Muscle of back (tissue), 3 donors: ENCODE measurements at regions not wholly inside any gene's neighbourhood (a gene's known extent, or its start where the extent isn't known, plus 50 kb on each side); places are given as distances from the start of the nearest gene placed in this dataset.

Experiments
- DNase-seq, 3 donors: peaks; one replicate each; pipeline versions ENCODE4 v3.0.0 to v3.0.0-alpha.2; 2013

GRCh38 chr22:34150023-34150422 lies 229.7 kb upstream of the LARGE1 start:
- DNase-seq = no peak

DNA sequence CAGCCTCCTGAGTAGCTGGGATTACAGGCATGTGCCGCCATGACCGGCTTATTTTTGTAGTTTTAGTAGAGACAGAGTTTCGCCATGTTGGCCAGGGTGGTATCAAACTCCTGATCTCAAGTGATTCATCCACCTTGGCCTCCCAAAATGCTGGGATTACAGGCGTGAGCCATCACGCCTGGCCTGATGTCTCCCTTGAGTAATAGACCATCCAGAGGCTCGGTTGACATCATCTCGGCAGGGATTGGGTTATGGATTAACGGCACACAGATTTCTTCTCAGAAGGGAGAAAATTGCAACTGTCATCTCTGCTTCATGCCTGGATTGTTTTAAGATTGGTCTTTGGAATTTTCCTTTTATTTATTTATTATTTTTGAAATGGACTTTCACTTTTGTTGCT lies 239.2 kb upstream of the LARGE1 start:
- no peak for DNase-seq

DNA sequence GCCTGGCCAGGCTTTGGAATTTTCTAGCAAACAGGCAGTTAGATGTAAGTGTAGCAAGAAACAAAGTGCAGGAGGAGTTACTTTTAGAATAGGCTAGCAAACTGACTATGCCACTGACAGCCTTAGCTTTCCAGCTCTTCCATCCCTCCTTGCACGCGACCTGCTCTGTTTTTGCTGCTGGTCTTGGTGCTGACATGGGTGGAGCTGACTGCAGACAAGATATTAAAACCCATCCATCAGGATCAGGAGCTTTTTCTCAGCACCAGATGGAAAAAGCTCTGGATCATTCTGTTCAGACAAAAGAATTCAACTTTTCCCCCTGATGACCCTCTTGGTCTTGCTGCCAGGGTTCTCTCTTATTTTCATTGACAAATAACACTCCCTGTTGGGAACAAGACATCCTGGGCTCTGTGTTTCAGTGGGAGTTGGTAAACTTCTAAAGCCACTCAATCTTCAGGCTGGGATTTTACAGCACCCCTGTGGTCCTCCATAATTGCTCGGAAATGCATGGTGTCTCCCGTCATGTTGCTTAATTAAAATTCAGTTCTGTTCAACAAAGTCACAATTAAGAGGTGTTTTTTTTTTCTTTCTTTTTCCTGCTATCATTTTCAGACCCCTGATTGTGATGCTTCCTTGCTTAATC lies 240.0 kb upstream of the LARGE1 start:
- DNase-seq = no peak

GRCh38 chr22:34161431-34162123 lies 241.3 kb upstream of the LARGE1 start:
- DNase-seq = no peak

DNA sequence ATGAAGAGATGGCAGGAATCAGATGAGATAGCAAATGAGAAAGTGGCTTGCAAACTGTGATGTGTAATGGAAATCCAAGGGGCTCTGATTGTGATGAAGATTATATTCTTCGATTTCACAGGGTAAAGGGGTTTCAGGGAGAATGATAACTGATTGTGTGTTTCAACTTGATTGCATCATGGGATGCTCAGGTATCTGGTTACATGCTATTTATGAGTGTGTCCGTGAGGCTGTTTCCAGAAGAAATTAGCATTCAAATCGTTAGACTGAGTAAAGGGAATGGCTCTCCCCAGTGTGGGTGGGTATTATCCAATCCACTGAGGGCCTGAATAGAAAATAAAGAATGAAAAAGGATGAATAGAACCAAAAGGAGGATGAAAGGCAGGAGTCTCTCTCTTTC lies 278.7 kb upstream of the LARGE1 start:
- DNase-seq = no peak

GRCh38 chr22:34210301-34210700 lies 290.0 kb upstream of the LARGE1 start:
- DNase-seq = no peak

- DNase-seq = no peak
These were observed 294.1 kb upstream of the LARGE1 start for GRCh38 chr22:34214372-34214771.

DNA sequence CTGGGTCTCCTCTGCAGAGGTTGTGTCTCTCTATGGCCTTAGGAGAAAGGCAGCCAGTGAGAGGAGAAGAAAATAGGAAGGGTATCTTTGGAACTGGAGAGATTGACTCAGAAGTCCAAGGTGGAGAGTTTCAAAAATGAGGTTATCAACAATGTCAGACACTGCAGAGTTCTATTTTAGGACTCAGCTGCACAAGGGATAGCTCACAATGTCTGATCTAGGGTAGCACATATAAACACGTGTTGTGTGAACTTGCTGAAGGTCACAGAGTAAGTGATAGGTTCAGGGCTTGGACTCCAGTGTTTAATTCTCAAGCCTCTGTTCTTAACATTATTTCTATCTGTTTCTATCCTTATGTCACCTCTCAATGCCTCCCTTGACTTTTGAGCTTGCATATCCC lies 305.0 kb upstream of the LARGE1 start:
- no peak for DNase-seq

- peak; percentile 5 to 37 (median 13) for DNase-seq
These were observed 316.3 kb upstream of the LARGE1 start for GRCh38 chr22:34236527-34236926.

DNA sequence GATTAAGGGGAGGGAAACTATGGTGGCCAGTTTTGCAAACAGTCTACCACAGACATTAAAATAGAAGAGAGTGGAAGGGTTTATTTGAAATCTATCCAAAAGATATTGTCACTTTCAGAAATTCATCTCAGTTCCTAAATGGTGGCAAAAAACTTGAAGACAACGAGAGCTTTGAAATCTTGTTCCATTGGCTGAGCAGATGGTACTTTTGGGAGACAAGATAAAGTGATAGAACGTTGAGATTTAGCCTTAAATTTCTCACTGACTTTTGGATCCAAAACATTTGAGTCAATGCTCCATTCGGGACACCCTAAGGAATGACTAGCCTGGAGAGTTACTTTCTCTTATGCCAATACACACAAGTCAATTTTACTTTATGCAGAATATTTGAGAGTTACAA lies 319.1 kb upstream of the LARGE1 start:
- no peak for DNase-seq

GRCh38 chr22:34243023-34243422 lies 322.7 kb upstream of the LARGE1 start:
- DNase-seq = no peak

DNA sequence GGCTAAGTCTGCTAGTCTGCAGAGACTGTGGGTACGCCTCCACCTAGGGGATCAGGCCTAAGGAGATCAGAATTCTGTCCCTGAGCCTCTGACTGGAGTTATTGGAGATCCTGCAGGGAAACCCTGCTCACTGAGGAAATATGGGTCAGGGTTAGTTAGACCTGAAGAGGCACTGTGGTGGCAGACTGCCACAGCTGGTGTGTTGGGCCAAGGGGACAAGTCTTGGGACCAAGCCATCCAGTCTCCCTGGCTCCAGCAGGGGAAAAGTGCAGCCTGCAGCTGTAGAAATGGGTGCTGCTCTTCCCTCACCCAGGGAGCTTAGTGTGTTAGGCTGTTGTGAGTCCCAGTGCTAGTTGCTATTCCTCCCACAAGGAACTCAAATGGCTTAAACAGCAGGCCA lies 334.8 kb upstream of the LARGE1 start:
- DNase-seq = no peak

DNA sequence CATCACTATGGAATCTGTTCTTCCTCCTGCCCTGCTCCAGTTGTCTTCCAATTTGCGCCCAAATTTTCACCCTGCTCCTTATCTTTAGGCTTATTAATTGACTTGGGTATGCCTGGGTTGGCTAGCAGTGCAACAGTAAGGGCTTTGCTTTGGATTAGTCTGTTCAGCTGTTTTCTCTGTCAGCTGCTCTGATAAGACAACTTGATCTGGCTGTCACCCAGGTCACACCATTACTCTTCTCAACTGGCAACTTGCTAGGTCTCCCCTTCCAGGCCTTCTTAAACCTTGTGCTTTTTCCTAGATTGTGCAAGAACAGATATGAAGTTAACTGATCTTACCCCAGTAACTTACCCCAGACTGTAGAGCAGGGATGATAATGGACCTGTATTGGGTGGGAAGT lies 357.8 kb upstream of the LARGE1 start:
- DNase-seq = peak in 1 of 3 donors; percentile 8

- no peak for DNase-seq
These were observed 361.5 kb upstream of the LARGE1 start for GRCh38 chr22:34281738-34282137.

DNA sequence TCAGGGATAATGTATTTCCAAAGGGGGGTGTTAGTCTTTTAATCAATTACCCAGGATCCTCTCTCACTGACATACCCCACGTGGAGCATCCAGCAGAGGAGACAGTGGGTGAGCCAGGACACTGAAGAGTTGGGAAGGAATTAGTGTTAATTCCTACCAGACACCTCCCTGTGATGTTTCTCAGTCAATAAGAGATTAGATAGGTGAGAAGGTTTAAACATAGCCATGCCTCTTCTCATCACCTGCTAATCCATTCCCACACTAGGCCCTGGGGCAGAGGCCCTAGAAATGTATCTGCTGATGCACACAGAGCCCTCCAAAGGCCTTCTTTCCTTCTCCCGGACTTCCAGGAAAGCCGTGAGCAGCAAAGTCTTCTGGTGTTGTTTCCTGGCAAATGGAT lies 363.6 kb upstream of the LARGE1 start:
- no peak for DNase-seq

GRCh38 chr22:34293324-34293723 lies 373.0 kb upstream of the LARGE1 start:
- DNase-seq = no peak

- no peak for DNase-seq
These were observed 374.2 kb upstream of the LARGE1 start for GRCh38 chr22:34294476-34294875.

DNA sequence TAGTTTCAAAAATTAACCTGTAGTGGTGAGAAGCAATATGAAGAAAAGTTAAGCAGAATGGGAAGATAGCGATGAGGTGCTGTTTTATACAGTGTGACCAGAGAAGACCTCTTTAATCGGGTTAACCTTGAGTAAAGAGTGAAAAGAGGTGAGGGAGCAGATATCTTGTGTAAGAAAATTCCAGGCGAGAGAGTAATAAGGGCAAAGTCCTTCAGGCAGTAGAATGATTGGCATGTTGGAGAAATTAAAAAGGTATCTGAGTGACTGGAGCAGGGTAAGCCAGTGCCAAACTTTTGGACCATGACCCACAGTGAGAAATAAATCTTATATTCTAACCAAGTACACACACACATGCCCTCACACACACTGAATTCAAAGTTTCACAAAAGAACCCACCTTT lies 374.7 kb upstream of the LARGE1 start:
- DNase-seq = no peak

- no peak for DNase-seq
These were observed 376.2 kb upstream of the LARGE1 start for GRCh38 chr22:34296461-34296860.

GRCh38 chr22:34297536-34298120 lies 377.4 kb upstream of the LARGE1 start:
- DNase-seq = no peak

GRCh38 chr22:34299496-34299895 lies 379.2 kb upstream of the LARGE1 start:
- DNase-seq = peak in 2 of 3 donors; percentile 2 to 52

DNA sequence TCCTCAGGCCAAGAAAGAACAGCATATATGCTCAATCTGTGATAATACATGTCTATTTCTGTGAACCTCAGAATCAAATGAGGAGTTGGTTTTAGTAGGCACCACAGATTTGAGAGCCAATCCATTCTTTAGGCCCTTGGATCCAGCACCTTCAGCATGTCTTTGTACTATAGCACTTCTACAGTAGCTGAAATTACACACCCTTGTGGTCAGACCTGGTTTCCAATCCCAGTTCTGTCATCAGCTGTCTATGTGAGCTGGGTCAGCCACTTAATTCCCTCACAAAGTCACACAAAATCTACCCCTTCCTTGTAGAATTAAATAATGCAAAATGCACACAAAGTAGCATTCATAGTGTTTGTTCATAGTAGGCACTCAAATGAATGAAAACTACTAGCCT lies 381.3 kb upstream of the LARGE1 start:
- no peak for DNase-seq

GRCh38 chr22:34303656-34304055 lies 383.4 kb upstream of the LARGE1 start:
- no peak for DNase-seq

DNA sequence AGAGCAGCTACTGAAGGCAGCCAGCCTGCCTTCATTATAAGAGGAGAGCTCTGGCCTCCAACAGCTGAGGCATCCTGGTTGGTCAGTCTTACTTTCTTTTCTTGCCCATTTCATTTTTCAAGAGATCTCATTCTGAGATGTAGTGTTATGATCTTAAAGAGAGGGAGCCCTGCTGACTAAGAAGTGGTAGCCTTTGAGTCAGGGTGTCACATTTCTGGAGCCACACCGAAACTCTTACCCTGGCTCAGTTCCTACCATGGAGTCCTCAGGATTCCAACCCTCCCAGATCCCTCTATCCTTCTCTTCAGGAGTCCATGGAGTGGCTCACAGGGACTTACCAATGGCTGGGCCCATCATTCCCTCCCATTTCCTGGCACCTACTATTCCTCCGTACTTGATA lies 386.1 kb upstream of the LARGE1 start:
- no peak for DNase-seq
